GM03348 (cell line): ENCODE measurements at regions not wholly inside any gene's neighbourhood (a gene's known extent, or its start where the extent isn't known, plus 50 kb on each side); places are given as distances from the start of the nearest gene placed in this dataset.
A peak's percentile ranks its signal among the peaks of the same experiment; 100 is the strongest.

Experiments
- DNase-seq: peaks from one replicate; pipeline ENCODE4 v3.0.0; 2012; ENCODE audit warnings: low spot score

DNA sequence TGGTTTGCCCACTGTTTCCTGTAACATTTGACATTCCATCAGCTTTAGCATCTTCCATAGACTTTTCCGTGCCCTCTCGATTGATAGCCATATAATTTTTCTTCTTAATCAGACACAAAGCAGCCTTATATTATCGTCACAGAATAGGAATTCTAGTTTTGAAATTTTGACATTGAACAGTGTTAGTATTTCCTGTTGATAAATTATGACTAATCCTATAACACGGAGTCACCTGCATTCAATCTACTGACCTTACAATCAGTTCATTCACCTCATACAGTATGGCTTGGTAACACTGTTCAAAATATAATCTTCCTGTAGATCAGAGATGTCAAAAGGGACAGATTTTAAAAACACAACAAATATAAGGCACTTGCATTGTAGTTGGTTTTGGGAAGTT lies 423.7 kb downstream of the C3orf38 start:
- DNase-seq = no peak

GRCh38 chr3:88574146-88574545 lies 424.4 kb downstream of the C3orf38 start:
- no peak for DNase-seq

- no peak for DNase-seq
These were observed 434.7 kb downstream of the C3orf38 start for GRCh38 chr3:88584451-88584850.

DNA sequence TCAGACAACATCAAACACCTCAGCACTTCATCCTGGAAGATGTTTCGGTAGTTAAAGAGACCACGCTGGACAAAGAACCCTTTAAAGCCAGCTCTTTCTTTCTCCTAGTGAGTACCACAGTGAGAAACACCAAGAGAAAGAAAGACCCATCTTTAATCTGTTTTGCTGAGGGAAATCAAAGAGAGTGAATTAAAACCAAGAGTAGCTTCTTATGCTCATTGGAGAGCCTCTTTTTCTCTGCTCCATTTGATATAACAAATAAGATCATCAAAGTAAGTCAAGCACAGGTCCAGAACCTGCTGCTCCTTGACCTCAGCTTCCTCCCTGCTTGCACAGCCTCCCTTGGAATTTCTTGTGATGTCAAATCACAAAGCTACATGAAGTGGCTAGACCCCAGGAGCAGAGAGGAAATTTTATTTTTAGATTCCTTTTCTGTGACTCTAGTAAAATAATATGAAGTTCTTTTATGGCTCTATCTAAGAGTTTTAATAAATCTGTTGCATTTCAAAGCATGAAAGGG lies 436.4 kb downstream of the C3orf38 start:
- no peak for DNase-seq

DNA sequence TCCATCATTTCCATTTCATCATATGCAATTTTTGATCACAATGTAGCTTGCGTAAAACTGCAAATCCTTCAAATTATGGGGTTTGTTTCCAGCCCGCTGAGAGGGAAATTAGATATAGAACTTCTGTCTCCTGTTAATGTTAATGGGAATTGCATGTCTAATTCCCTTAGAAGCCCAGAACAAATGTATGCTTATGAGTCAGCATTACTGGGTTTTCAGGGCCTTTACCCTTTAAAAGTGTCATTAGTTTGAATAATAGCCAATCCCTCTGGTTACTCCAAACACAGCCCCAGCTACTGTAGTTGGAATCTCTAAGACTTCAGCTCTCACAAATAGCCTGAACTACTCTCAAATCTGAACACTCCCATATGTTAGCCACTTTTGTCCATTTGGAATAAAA lies 439.4 kb downstream of the C3orf38 start:
- no peak for DNase-seq

DNA sequence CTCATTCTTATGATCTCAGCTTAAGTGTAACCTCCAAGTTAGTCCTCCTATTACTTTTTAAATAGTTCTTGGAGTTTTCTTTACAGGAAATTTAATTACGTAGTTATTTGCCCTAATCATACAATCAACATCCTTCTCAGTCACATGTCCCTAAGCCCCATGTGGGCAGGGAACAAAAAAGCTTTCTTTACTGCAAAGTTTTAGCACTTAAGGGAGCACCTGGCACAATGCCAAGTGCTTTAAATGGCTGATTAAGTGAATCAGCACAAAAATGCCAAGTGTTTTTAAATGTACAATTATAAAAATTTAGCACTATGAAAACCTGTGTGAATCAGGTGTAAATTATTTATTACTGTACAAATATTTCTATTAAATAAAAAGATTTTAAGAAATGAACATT lies 445.3 kb downstream of the C3orf38 start:
- no peak for DNase-seq

DNA sequence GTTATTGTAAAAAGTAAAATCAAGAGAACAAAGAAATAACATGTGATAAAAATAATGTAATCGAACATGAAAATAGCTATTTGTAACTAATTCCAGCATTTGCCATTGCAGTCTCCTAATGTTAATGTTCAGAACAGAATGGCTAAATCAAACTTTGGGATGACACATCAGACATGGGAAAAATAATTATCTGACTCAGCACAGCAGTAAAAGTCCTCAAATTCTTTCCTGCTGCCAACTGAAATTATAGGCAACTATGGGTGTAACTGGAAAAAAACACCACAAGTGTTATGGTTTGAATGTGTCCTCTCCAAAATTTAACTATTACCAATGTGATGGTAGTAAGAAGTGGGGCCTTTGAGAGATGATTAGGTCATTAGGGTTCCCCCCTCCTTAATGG lies 446.7 kb downstream of the C3orf38 start:
- DNase-seq = peak; percentile 4

- DNase-seq = no peak
These were observed 461.1 kb downstream of the C3orf38 start for GRCh38 chr3:88610820-88611219.

DNA sequence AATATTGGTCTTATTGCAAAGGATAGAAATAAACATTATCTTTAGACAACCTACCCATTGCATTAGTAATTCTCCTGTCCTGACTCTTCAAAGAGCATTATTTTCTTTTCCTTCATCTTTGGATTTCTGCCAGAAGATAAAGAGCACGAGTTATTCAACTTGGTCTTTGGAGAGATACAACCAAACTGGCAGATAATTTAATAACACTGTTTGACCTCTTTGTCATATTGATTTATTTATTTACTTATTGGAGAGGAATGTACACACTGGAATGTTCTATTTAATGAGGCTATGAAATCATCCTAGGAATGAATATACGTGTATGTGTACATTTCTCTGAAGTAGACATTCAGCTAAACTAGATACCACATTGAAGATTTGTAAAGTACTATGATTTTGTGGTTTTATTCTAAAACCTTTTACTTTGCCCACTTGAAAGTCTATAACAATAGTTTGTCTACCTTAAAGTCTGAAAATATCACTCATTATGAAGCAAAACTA lies 462.1 kb downstream of the C3orf38 start:
- no peak for DNase-seq

- DNase-seq = no peak
These were observed 466.7 kb downstream of the C3orf38 start for GRCh38 chr3:88616413-88616812.

- DNase-seq = no peak
These were observed 467.5 kb downstream of the C3orf38 start for GRCh38 chr3:88617283-88617682.

GRCh38 chr3:88618021-88618645 lies 468.4 kb downstream of the C3orf38 start:
- no peak for DNase-seq

- no peak for DNase-seq
These were observed 471.8 kb downstream of the C3orf38 start for GRCh38 chr3:88621586-88621985.

DNA sequence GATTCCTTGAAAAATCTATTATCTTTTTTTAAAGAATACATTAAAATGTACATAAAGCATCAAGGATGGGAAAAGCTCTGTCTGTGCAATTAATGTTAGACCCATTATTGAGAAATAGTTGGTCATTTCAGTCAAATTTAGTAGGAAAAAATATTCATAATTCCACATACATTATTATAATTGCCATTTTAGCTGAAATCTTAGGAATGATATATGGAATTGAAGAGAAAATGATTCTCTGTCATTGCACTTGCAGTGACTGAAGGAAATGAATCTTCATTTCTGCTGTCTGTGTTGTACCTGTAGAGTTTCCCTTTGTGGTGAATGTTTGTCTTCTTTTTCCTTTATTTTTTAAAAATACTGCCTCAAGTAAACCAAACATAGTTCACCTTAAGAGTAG lies 473.9 kb downstream of the C3orf38 start:
- DNase-seq = no peak

- DNase-seq = no peak
These were observed 476.8 kb downstream of the C3orf38 start for GRCh38 chr3:88626456-88627120.

GRCh38 chr3:88628901-88629300 lies 478.5 kb upstream of the EPHA3 start:
- DNase-seq = no peak

- DNase-seq = no peak
These were observed 475.2 kb upstream of the EPHA3 start for GRCh38 chr3:88632226-88632625.

- DNase-seq = no peak
These were observed 466.8 kb upstream of the EPHA3 start for GRCh38 chr3:88640581-88640980.

DNA sequence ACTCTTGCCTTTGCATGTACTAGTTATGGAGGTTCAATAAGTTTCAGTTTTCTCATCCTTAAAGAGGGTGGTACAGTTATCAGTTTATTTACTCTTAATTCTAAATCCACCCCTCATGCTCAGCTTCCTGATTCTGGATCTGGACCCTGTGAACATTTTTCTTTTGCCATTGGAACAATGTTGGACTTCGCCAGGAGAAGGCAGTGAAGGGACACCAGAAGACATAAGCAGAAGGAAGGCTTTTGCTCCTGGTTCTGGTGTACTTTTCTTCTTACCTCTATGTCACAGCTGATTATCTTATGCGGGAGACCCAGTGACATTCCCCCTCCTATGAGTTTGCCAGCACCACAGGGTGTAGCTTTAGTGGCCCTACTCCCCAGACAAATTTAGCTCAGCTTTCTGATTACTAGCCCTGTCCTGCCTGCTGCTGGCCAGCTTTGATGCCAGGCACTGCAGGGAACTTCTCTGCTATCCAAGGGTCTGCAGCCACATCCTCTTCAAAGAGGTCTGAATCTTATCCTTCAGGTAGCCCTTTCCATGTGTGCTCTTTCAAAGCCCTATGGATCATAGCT lies 466.3 kb upstream of the EPHA3 start:
- no peak for DNase-seq

DNA sequence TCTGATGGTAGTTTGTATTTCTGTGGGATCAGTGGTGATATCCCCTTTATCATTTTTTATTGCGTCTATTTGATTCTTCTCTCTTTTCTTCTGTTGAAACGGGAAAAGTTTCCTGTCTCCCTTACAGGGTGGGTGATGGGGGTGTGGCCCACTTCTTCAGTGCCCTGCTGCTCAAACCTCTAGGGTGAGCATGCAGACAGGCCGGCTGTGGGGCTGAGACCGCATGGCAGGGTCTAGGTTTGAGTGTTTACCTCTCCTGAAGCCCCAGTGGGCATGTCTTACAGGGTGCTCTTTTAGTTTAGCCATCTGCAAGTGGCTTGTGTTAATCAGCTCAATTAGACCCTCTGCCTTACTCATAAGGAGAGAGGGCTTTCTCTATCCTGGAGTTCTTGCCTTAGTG lies 450.0 kb upstream of the EPHA3 start:
- no peak for DNase-seq

DNA sequence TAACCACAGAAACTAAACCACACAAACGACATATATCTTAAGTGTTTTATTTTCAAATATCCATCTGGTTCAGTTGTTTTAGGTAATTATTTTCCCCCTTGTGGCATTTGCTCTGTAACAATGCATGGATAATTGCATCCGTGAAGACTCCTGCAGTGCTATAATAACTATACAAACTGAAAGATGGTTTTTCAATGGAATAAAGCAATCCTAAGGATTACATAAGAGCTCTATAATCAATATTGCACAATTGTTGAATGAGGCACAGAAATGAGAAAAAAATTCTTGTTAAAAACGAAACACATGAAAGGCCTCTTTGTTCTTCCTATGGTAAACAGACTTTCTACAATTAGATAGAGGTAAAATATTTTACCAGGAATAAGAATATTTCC lies 446.0 kb upstream of the EPHA3 start:
- no peak for DNase-seq

- no peak for DNase-seq
These were observed 439.2 kb upstream of the EPHA3 start for GRCh38 chr3:88668180-88668579.

DNA sequence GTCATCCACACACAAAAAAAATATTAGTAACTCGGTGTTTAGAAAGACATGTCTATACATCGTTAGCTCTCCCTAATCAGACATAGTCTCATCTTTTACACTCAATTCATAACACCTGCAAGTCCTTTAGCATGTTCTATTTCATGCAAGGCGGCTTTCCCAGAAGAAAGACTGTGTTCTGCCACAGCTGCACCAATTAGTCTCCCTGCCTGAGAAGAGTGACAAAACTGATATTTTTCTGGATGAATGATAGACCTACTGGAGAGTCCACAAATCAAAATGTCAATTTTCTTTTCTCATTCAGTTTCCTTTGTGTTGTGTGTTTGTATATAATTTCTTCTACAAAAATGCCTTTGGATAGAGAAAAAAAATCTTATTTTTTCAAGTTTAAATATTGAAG lies 435.8 kb upstream of the EPHA3 start:
- no peak for DNase-seq
